HL-60 (cell line): ENCODE measurements at regions not wholly inside any gene's neighbourhood (a gene's known extent, or its start where the extent isn't known, plus 50 kb on each side); places are given as distances from the start of the nearest gene placed in this dataset.

Experiments used
- DNase-seq, 2 experiments: peaks; one replicate each; pipeline ENCODE4 v3.0.0-alpha.2; 2010 to 2020; ENCODE audit warnings: low read depth in 1 of 2, low spot score in 1 of 2
- H3K27ac ChIP-seq: fragments of 250-450 bp; sonication (Bioruptor Pico); replicated peaks from 2 replicates; pipeline ENCODE4 v1.5.1; 2020; ENCODE audit warnings: mild to moderate bottlenecking, moderate library complexity
- H3K27me3 ChIP-seq: fragments of 250-450 bp; sonication (Bioruptor Pico); 2 replicates; pipeline ENCODE4 v1.5.1; 2021; ENCODE audit warnings: mild to moderate bottlenecking, moderate library complexity; ENCODE audit not compliant: insufficient read depth, poor library complexity, severe bottlenecking
- H3K4me3 ChIP-seq: replicated peaks from 2 replicates; pipeline ENCODE4 v1.5.1; 2011; ENCODE audit warnings: mild to moderate bottlenecking, control low read depth, low read length; ENCODE audit not compliant: insufficient read depth
- GABPA ChIP-seq: IDR thresholded peaks from 2 replicates; pipeline ENCODE4 v1.6.1; 2012; ENCODE audit warnings: low read depth
- POLR2AphosphoS5 ChIP-seq: IDR thresholded peaks from 2 replicates; pipeline ENCODE4 v1.6.1; 2012; ENCODE audit warnings: low read depth
- SPI1 ChIP-seq: IDR thresholded peaks from 2 replicates; pipeline ENCODE4 v1.6.1; 2012; ENCODE audit warnings: low read depth, mild to moderate bottlenecking, borderline replicate concordance
- TF ChIP-seq, protein P1 (sequence below): IDR thresholded peaks from one replicate; pipeline ENCODE4 v1.5.1; 2011; ENCODE audit warnings: low read length, control low read depth, inconsistent platforms; ENCODE audit not compliant: insufficient read depth
- TF ChIP-seq, protein P2 (sequence below): IDR thresholded peaks from 2 replicates; pipeline ENCODE4 v1.6.1; 2012; ENCODE audit warnings: low read depth; ENCODE audit not compliant: insufficient replicate concordance

- Histone ChIP-seq H3K27me3 (no peaks in the 10 kb centered on the region), H3K27ac (no peak overlapping the region), H3K4me3 (no peak overlapping the region)
- DNase-seq: no peak
- TF ChIP-seq GABPA: no peak
These were observed 374.3 kb downstream of the MID1IP1 start for GRCh38 chrX:39175418-39176057.

DNA sequence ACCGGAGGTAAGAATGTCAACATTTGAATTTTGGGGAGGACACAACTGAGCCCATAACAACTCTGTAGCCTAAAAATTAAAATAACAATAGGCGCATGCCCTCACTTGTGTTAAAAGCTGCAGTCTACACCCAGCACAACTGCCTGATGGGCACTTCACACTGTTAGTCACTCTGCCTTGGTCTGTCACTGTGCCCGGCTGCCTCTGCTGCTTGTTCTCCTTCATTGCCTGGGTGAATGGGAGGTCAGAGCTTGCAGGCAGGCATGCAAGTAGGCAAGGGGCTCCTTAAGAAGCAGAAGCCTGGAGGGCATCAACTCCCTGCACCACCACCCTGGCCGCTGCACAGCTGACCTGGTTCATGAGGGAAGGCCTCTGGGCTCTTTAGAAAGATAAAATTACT lies 374.8 kb downstream of the MID1IP1 start:
- H3K27me3 ChIP-seq: no peaks in the 10 kb centered on the region
- no peak overlapping the region for H3K4me3 ChIP-seq
- H3K27ac ChIP-seq: no peak overlapping the region
- TF ChIP-seq, protein P1, sequence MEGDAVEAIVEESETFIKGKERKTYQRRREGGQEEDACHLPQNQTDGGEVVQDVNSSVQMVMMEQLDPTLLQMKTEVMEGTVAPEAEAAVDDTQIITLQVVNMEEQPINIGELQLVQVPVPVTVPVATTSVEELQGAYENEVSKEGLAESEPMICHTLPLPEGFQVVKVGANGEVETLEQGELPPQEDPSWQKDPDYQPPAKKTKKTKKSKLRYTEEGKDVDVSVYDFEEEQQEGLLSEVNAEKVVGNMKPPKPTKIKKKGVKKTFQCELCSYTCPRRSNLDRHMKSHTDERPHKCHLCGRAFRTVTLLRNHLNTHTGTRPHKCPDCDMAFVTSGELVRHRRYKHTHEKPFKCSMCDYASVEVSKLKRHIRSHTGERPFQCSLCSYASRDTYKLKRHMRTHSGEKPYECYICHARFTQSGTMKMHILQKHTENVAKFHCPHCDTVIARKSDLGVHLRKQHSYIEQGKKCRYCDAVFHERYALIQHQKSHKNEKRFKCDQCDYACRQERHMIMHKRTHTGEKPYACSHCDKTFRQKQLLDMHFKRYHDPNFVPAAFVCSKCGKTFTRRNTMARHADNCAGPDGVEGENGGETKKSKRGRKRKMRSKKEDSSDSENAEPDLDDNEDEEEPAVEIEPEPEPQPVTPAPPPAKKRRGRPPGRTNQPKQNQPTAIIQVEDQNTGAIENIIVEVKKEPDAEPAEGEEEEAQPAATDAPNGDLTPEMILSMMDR: no peak
- TF ChIP-seq GABPA (no peak), SPI1 (no peak), POLR2AphosphoS5 (no peak)
- TF ChIP-seq, protein P2, sequence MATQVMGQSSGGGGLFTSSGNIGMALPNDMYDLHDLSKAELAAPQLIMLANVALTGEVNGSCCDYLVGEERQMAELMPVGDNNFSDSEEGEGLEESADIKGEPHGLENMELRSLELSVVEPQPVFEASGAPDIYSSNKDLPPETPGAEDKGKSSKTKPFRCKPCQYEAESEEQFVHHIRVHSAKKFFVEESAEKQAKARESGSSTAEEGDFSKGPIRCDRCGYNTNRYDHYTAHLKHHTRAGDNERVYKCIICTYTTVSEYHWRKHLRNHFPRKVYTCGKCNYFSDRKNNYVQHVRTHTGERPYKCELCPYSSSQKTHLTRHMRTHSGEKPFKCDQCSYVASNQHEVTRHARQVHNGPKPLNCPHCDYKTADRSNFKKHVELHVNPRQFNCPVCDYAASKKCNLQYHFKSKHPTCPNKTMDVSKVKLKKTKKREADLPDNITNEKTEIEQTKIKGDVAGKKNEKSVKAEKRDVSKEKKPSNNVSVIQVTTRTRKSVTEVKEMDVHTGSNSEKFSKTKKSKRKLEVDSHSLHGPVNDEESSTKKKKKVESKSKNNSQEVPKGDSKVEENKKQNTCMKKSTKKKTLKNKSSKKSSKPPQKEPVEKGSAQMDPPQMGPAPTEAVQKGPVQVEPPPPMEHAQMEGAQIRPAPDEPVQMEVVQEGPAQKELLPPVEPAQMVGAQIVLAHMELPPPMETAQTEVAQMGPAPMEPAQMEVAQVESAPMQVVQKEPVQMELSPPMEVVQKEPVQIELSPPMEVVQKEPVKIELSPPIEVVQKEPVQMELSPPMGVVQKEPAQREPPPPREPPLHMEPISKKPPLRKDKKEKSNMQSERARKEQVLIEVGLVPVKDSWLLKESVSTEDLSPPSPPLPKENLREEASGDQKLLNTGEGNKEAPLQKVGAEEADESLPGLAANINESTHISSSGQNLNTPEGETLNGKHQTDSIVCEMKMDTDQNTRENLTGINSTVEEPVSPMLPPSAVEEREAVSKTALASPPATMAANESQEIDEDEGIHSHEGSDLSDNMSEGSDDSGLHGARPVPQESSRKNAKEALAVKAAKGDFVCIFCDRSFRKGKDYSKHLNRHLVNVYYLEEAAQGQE: no peak
- DNase-seq: no peak

- Histone ChIP-seq H3K27ac (no peak overlapping the region), H3K4me3 (no peak overlapping the region), H3K27me3 (no peaks in the 10 kb centered on the region)
- TF ChIP-seq POLR2AphosphoS5 (no peak), GABPA (no peak), SPI1 (no peak)
- TF ChIP-seq, protein P2: no peak
- TF ChIP-seq, protein P1: no peak
- no peak for DNase-seq
These were observed 388.2 kb downstream of the MID1IP1 start for GRCh38 chrX:39189431-39189830.

GRCh38 chrX:39194673-39195072 lies 393.4 kb downstream of the MID1IP1 start:
- H3K27ac ChIP-seq: no peak overlapping the region
- no peak for DNase-seq
- TF ChIP-seq POLR2AphosphoS5 (no peak), SPI1 (no peak), GABPA (no peak)
- TF ChIP-seq, protein P1: no peak
- TF ChIP-seq, protein P2: no peak
- no peaks in the 10 kb centered on the region for H3K27me3 ChIP-seq
- no peak overlapping the region for H3K4me3 ChIP-seq
